Fibroblast of skin of abdomen (primary cell): ENCODE measurements at regions not wholly inside any gene's neighbourhood (a gene's known extent, or its start where the extent isn't known, plus 50 kb on each side); places are given as distances from the start of the nearest gene placed in this dataset.
"Not testable (repeated sequence)": the region's sequence is repeated elsewhere in the genome, so short reads cannot be mapped to it uniquely, and the experiment has no call there.

Experiments used
- DNase-seq: peaks from one replicate; pipeline ENCODE4 v3.0.0-alpha.2; 2013

DNA sequence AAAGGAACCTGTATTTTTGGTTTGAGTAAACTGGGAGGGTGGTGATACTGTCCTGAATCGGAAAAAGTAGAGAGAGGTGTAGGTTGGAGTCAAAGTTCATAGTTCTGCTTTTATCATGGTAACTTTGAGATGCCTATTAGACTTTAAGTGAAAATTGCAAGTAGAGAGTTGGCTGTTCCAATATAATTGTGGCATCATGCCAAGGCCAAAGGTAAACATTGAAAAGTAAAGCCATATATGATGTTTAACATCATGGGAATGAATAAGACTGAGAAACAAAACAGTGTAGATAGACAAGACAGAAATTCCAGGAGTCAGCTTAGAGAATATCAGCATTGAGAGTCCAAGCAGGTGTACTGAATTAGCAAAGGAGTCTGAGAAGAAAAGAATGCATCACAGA, 570.9 kb downstream of the HTR7 start:
- DNase-seq = no peak

- DNase-seq = peak; percentile 54
Observed at GRCh38 chr10:90288391-90288933, 569.4 kb downstream of the HTR7 start.

GRCh38 chr10:90289037-90289436, 568.8 kb downstream of the HTR7 start:
- DNase-seq = peak; percentile 47

DNA sequence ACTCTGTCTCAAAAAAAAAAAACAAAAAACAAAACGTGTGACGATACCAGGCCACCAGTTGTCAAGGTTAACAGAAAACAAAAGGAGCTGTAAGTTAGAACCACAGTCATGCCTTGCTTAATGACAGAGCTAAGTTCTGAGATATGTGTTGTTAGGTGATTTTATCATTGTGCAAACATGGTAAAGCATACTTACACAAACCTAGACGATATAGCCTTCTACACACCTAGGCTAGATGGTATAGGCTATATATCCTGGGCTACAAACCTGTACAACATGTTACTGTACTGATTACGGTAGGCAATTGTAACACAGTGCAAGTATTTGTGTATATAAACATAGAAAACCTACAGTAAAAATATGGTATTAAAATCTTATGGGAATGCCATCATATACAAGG, 564.2 kb downstream of the HTR7 start:
- DNase-seq = no peak

GRCh38 chr10:90294821-90295540, 562.9 kb downstream of the HTR7 start:
- not testable (repeated sequence) for DNase-seq

DNA sequence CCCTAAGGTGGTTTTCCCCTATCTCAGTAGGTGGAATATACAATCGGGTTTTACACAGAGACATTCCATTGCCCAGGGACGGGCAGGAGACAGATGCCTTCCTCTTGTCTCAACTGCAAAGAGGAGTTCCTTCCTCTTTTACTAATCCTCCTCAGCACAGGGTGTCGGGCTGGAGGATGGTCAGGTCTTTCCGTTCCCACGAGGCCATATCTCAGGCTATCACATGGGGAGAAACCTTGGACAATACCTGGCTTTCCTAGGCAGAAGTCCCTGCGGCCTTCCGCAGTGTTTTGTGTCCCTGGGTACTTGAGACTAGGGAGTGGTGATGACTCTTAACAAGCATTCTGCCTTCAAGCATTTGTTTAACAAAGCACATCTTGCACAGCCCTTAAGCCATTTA, 555.8 kb downstream of the HTR7 start:
- not testable (repeated sequence) for DNase-seq

DNA sequence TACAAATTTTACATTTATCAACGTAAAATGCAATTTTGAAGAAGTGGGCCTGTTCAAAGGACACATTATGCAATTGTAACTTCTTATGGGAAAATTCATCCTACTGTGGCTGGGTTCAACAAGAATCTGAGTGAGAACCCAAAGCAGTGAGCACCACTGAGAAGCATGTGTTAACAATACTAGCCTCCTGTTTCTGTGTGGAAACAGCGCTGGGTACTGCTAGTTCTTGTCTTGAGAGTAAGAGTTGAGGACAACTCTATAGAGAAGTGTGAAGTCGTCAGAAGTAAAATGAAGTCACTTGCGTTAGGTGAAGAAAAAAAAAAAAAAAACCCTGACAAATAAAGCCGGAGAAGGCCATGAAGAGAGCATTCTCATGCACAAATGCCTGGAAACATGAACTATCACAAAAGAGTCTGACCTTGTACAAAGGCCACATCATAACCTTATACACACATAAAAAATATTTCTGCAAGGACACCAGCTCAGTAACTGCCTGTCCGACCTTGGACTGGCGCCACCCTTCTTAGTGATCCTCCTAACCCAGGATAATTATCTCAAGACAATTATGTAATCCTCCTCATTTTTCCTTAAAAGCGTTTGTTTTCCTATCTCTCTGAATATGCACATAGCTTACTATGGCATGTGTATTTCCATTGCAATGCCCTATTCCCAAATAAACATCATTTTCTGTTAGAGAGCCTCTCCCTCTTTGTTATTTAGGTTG, 554.9 kb downstream of the HTR7 start:
- no peak for DNase-seq

GRCh38 chr10:90304533-90304932, 553.3 kb downstream of the HTR7 start:
- DNase-seq = no peak

DNA sequence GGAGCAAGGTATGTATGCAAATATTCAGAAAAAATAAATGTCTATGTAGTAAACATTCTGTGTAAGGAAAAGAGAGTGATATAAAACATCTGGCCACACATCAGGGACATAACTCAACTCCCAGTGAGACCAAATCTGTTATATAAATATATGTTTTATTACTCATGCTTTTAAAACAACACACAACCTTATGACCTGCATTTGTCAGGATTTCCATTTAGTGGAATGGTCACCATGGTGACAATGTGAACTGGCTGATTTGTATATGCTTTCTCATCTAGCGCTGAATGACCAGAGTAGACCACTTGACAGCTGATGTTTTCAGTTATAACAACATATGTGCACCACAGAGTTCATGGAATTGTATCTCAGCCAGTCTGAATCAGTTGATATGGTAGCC, 551.7 kb downstream of the HTR7 start:
- peak; percentile 82 for DNase-seq

DNA sequence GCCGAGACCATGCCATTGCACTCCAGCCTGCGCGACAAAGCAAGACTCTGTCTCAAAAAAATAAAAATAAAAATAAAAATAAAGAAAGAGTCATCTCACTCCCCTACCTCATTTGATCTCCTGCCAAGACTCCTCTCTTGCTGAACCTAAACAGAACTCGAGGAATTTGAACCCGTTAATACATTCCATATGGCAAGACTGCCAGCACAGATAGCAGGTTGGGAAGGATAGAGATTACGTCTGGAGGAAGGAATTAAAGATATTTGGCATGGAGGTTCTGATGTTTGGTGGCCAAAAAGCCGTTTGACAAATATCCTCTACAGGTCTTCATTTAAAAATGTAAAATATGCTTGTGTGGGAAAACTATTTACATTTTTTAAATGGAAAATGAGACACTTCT, 549.6 kb downstream of the HTR7 start:
- peak; percentile 93 for DNase-seq

DNA sequence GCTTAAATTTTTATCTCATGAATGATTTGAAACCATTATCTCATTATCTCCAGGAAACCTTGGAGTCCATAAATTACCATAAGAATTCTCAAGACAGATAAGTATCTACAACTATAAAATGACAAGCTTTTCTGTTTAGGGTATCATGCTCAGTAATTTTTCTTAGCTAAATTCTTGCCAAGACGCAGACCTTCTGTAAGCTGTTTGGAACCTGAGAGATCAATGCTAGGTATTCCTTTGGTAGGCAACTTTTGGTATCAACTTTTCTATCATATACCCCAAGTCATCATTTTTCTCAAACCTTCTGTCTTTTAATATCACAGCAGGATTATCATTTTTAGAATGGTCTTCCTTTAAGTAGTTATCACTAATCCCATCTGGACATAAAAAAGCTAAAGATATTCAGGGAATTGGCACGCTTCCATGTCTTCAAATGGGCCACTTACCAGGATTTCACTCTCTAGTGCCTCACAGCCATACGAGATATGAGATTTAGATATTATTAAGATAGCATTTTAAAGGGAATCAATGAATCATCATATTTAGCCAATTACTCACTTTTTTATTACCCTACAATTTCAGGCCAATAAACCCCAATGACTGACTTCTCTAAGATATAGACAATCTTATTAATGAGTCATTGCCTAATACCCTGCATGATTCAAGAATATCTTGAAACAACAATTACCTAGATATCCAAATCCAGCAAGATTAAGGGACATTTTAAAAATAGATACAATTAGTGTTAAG, 544.1 kb downstream of the HTR7 start:
- peak; percentile 68 for DNase-seq

DNA sequence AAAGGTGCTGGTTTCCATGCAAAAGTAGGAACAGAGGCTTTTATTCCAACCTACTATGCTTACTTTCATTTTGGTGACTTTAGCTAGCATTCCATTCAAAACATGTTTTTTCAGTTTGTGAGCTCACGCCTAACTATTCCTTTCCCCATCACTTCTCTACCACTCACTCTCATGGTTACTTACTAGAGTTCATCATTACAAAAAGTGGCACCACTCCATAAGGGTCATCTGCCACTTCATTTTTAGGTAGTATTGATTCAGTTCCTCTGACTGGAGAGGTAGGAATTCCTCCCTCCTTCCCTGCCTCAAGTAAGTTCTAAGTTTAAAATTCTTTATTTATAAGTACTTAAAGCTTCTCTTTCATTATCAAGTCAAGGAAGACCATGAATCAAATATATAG, 543.1 kb downstream of the HTR7 start:
- peak; percentile 13 for DNase-seq

DNA sequence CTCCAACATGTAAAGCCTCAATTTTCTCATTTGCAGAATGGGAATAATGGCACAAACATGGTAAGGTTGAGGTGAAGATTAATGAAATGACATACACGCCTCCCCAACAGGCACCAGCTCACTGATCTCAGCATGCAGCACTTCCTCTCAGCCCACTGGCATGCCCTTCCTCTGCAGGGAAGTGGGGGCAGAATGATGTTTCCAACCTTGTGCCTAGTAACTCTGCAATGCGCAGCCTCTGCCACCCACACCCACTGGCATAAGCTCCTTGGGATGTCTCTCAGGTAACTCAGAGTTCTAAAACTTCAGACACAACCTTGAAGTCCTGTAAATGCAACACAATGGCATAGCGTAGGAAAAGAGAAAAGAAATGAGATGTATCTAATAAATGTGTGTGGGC, 540.7 kb downstream of the HTR7 start:
- no peak for DNase-seq

GRCh38 chr10:90318659-90319058, 539.2 kb downstream of the HTR7 start:
- no peak for DNase-seq

GRCh38 chr10:90319188-90319914, 538.5 kb downstream of the HTR7 start:
- DNase-seq = peak; percentile 87

GRCh38 chr10:90321132-90321816, 536.6 kb downstream of the HTR7 start:
- peak; percentile 71 for DNase-seq

GRCh38 chr10:90326498-90327267, 531.2 kb downstream of the HTR7 start:
- DNase-seq = peak; percentile 52

GRCh38 chr10:90327611-90328010, 530.2 kb downstream of the HTR7 start:
- DNase-seq = no peak

GRCh38 chr10:90328459-90328858, 529.4 kb downstream of the HTR7 start:
- DNase-seq = no peak

DNA sequence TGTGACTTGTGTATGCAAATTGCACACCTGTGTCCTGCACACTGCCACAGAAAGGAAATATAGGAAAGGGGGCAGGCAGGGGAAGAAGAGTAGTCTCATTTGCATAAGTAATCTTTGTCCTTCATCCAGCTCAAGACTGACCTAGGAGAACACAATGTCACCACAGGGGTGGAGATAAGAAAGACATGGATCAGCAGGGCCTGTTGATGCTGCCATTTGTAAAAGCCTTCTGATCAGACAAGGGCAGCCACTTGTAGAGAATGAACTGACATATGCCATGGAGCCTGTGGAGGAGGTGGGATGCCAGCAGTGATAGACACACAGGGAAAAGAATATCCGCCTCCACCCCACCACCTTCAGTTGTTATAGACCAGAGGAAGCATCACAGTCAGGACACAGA, 528.9 kb downstream of the HTR7 start:
- DNase-seq = no peak

- DNase-seq = peak; percentile 17
Observed at GRCh38 chr10:90337316-90337715, 520.5 kb downstream of the HTR7 start.
